GM19467 (cell line): ENCODE measurements at regions not wholly inside any gene's neighbourhood (a gene's known extent, or its start where the extent isn't known, plus 50 kb on each side); places are given as distances from the start of the nearest gene placed in this dataset.
"Not testable (repeated sequence)": the region's sequence is repeated elsewhere in the genome, so short reads cannot be mapped to it uniquely, and the experiment has no call there.

Experiments
- ATAC-seq: cut with Tn5 transposase; IDR thresholded peaks from one replicate; pipeline ENCODE4 v1.9.1; 2021; ENCODE audit warnings: mild to moderate bottlenecking, moderate library complexity; ENCODE audit not compliant: unreplicated experiment

GRCh38 chr16:29355339-29356059 lies 51.0 kb downstream of the NPIPB11 start:
- not testable (repeated sequence) for ATAC-seq

GRCh38 chr16:29354449-29354848 lies 52.1 kb downstream of the NPIPB11 start:
- ATAC-seq: not testable (repeated sequence)

GRCh38 chr16:29352617-29352999 lies 53.9 kb downstream of the NPIPB11 start:
- ATAC-seq: not testable (repeated sequence)

- not testable (repeated sequence) for ATAC-seq
Measured at GRCh38 chr16:29351970-29352616, 54.4 kb downstream of the NPIPB11 start.

- not testable (repeated sequence) for ATAC-seq
Measured at GRCh38 chr16:29351271-29351969, 55.1 kb downstream of the NPIPB11 start.

- not testable (repeated sequence) for ATAC-seq
Measured at GRCh38 chr16:29349966-29350365, 56.5 kb downstream of the NPIPB11 start.

GRCh38 chr16:29348748-29349147 lies 57.8 kb downstream of the NPIPB11 start:
- not testable (repeated sequence) for ATAC-seq

GRCh38 chr16:29348123-29348690 lies 58.3 kb downstream of the NPIPB11 start:
- ATAC-seq: not testable (repeated sequence)

GRCh38 chr16:29346796-29347580 lies 59.5 kb downstream of the NPIPB11 start:
- ATAC-seq: not testable (repeated sequence)

- ATAC-seq: not testable (repeated sequence)
Measured at GRCh38 chr16:29346203-29346602, 60.3 kb downstream of the NPIPB11 start.

GRCh38 chr16:29342937-29343336 lies 63.6 kb downstream of the NPIPB11 start:
- not testable (repeated sequence) for ATAC-seq

GRCh38 chr16:29340779-29341438 lies 65.6 kb downstream of the NPIPB11 start:
- not testable (repeated sequence) for ATAC-seq

GRCh38 chr16:29340235-29340634 lies 66.3 kb downstream of the NPIPB11 start:
- ATAC-seq: not testable (repeated sequence)

- ATAC-seq: peak; percentile 48
Measured at GRCh38 chr16:29338821-29339700, 67.5 kb downstream of the NPIPB11 start.

GRCh38 chr16:29337385-29337901 lies 69.1 kb downstream of the NPIPB11 start:
- ATAC-seq: not testable (repeated sequence)

GRCh38 chr16:29335549-29335846 lies 71.0 kb downstream of the NPIPB11 start:
- peak; percentile 42 for ATAC-seq

- not testable (repeated sequence) for ATAC-seq
Measured at GRCh38 chr16:29334776-29335548, 71.5 kb downstream of the NPIPB11 start.

- ATAC-seq: not testable (repeated sequence)
Measured at GRCh38 chr16:29333492-29334097, 72.9 kb downstream of the NPIPB11 start.
